CD4-positive, alpha-beta T cell treated with Interleukin-15 for 1 hour (primary cell): ENCODE measurements at regions not wholly inside any gene's neighbourhood (a gene's known extent, or its start where the extent isn't known, plus 50 kb on each side); places are given as distances from the start of the nearest gene placed in this dataset.
"Not testable (repeated sequence)": the region's sequence is repeated elsewhere in the genome, so short reads cannot be mapped to it uniquely, and the experiment has no call there.

Experiments used
- DNase-seq: peaks from one replicate; pipeline ENCODE4 v3.0.0-alpha.2; 2020

DNA sequence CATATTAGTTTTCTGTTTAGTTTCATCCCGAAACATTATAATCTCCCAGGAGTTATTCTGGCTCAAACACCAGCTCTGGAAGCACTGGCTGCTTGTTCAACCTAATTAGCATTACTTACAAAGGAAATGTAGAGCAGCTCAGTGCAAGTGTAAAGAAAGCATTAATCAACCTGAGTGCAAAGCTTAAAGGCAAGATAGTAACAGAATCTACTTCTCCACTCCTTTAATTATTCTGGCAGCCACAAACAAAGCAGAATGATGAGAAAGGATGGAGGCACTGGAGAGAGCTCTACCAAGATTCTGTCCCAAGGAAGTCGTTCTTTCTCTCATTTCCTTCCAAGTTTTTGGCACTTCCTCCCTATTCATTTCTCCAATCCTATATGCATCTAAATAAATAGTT lies 1384.0 kb downstream of the ZPLD1 start:
- no peak for DNase-seq

DNA sequence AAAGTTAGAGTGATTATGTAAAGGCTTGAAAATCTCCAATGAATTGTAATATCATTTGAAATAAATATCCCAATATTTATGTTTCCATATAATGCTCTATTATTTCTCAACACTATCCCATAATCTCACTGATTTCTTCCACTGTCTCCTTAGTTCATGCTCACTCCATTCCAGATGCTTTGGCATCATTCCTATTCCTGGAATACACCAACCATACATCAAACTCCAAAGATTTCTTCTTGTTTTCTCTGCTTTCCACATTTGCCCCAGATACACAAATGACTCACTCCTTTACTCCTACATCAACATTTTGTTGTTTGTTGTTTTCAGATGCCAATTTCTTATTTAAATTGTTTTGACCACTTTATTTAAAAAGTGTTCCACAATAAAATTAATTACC lies 1390.8 kb downstream of the ZPLD1 start:
- DNase-seq: no peak

DNA sequence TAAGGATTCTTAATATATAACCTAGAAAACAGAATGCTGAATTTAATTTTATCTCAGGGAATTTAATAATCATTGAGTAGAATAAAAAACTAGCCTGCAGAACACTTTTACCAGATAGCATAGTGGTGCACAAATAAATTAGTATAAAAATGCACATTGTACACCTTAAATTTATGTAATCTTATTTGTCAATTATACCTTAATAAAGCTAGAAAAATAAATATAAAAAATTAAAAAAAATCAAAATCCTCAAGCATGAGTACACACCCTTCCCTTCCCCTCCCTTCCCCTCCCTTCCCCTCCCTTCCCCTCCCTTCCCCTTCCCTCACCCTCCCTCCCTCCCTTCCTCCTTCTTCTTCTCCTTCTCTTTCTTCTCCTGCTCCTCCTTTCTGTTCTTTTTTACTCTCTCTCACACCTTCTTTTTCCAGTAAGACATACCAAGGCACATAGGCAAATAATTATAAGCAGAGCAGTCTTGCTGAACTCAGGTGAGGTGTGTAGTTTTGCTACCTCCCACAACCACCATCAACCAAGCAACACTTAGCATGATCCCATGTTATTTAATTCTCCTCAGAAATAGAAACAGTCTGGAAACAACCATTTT lies 1395.0 kb downstream of the ZPLD1 start:
- DNase-seq: no peak

- DNase-seq: no peak
These were observed 1412.6 kb downstream of the ZPLD1 start for GRCh38 chr3:103847081-103848062.

DNA sequence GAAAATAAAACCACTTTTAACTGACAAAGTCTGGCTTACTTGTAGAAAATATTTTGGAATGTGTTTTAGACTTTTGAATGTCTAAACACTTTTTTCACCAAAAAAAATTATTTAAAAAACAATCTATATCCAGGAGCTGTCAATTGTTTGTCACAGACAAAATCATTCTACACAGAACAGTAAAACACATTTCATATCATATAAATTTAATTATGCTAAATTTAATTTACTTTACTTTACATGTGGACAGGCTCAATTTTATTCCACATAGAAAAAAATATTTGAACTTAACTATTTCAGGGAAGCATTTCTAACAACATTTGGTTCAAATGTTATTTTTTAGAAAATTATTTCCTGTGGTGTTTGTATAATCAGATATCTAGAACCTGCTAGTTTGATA lies 1417.0 kb downstream of the ZPLD1 start:
- no peak for DNase-seq

DNA sequence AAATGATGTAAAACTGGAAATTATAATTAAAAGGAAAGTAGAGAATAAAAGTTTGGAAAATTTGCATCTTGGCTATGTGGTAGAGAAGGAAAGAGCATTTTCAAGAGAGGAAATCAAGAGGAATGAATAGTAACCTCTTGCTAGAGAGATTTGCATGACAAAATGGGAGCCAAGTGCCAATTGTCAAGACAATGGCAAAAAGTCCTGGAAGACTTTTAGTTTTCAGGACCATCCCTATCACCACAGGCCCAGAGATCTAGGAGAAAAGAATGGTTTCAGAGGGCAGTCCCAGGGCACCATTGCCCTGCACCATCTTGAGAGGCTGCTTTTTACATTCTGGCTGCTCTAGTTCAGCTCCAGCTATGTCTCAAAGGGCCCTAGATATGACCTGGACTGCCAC lies 1427.6 kb downstream of the ZPLD1 start:
- DNase-seq: no peak

- DNase-seq: no peak
These were observed 1428.6 kb downstream of the ZPLD1 start for GRCh38 chr3:103863381-103863780.

DNA sequence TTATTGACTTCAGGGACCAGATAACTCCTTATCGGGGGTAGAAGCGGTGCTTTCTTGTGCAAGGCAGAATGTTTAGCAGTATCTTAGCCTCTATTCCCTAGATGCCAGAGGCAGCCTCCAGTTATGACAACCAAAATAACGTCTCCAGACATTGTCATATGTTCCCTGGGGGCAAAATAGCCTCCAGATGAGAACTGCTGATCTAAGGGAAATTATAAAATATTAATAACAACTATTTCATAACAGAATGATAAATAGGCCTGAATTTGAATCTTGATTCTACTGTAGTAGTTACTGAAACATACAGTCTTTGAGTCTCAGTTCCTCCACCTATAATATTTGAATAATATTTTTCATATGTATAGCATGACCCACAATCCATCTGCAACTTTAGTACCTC lies 1431.3 kb downstream of the ZPLD1 start:
- no peak for DNase-seq

DNA sequence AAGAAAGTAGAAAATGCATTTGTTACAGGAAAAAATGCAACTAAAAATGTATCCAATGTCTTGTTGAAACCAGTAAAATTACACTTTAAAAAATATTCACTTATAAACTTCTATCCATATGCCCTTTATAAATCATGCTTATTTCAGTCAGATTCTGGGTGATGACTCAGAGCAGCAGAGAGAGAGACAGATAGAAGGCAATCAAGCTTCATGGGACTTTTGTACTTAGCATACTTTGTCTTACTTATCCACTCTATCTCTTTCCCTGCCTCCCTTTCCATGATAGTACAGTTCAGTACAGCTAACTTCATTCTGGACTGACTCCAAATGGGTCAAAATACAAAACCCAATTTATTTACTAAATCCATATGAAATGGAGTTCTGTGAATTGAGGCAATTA lies 1438.2 kb downstream of the ZPLD1 start:
- DNase-seq: no peak

GRCh38 chr3:103873897-103874545 lies 1439.2 kb downstream of the ZPLD1 start:
- no peak for DNase-seq

GRCh38 chr3:103881809-103882208 lies 1447.0 kb downstream of the ZPLD1 start:
- DNase-seq: not testable (repeated sequence)

- DNase-seq: no peak
These were observed 1454.9 kb downstream of the ZPLD1 start for GRCh38 chr3:103889675-103890074.

DNA sequence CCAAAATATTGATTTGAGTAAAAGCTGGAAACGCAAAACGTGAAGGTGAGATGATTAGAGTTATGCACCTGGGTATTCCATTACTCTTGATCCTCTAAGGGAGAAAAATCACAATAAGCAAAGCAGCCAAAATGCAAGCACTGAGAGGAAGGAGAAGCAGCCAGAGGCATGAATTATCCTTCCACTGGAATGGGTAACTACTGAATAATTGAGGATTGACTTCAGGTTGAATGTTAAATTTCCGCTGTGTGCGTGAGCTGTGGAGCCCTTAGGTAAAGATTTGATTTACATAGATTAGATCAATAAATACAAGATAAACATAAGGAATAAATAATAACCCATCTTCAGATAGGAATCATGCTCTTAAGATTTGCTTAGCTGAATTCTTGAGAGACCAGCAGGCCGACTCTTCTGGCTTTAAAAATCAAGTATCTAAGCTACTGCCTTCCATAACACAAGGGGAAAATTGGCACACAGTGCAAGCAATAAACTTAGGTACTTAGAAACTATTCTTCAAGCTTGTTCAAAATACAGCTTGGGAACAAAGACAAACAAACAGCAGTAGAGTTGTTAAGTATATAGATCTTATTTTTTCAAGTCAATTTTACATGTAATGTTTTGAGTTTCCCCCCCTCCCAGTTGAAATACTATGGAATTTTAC lies 1459.5 kb downstream of the ZPLD1 start:
- DNase-seq: no peak

GRCh38 chr3:103899328-103899727 lies 1464.5 kb downstream of the ZPLD1 start:
- DNase-seq: no peak

- DNase-seq: no peak
These were observed 1461.7 kb upstream of the ALCAM start for GRCh38 chr3:103904991-103905390.

- no peak for DNase-seq
These were observed 1460.4 kb upstream of the ALCAM start for GRCh38 chr3:103906304-103906703.

- no peak for DNase-seq
These were observed 1459.9 kb upstream of the ALCAM start for GRCh38 chr3:103906808-103907207.

GRCh38 chr3:103907567-103907966 lies 1459.1 kb upstream of the ALCAM start:
- DNase-seq: no peak

GRCh38 chr3:103909395-103909794 lies 1457.3 kb upstream of the ALCAM start:
- no peak for DNase-seq

GRCh38 chr3:103918336-103918735 lies 1448.4 kb upstream of the ALCAM start:
- DNase-seq: no peak

DNA sequence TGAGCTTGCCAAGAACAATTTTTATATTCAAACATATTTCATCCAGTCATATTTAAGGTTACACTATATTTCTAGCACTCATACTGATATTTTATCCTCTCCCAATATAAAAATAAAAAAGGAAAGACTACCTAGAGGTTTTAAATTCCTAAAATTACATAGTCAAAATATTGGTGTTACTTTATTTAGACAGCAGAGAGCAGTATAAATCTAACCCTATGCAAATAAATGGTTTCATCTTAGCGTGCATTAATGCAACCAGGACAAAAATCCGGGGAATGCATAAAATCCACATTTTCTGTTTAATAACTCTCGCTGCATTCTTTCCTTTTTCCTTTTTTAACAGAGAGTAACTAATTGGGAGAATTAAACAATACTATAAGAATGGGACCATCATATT lies 1447.4 kb upstream of the ALCAM start:
- no peak for DNase-seq

DNA sequence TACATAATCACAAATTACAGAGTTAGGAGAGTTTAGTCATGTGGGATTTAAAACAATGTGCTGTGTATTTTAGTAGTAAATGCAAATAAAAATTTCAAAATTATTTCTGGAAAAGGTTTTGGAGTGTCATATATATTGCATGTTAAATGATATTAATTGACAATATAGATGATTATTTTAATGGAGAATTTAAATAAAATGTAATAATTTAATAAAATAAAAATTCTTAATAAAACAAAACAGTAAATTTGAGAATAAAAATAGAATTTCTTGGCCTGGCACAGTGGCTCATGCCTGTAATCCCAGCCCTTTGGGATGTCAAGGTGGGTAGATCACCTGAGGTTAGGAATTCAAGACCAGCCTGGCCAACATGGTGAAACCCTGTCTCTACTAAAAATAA lies 1442.8 kb upstream of the ALCAM start:
- DNase-seq: no peak

GRCh38 chr3:103924544-103924943 lies 1442.2 kb upstream of the ALCAM start:
- no peak for DNase-seq
